SK-N-SH (cell line): ENCODE measurements at regions not wholly inside any gene's neighbourhood (a gene's known extent, or its start where the extent isn't known, plus 50 kb on each side); places are given as distances from the start of the nearest gene placed in this dataset.

ENCODE experiments used
- FOXJ3 ChIP-seq: sonication (generic); formaldehyde crosslinking; IDR thresholded peaks from 2 replicates; pipeline ENCODE4 v1.5.1; 2020; ENCODE audit warnings: mild to moderate bottlenecking, missing genetic modification reagents
- FOXM1 ChIP-seq: IDR thresholded peaks from 2 replicates; pipeline ENCODE4 v1.4.0; 2012; ENCODE audit warnings: low read depth, mild to moderate bottlenecking
- GATA2 ChIP-seq: sonication (generic); formaldehyde crosslinking; IDR thresholded peaks from 2 replicates; pipeline ENCODE4 v1.5.0; 2020; ENCODE audit warnings: mild to moderate bottlenecking, missing genetic modification reagents
- POLR2AphosphoS5 ChIP-seq: IDR thresholded peaks from 2 replicates; pipeline ENCODE4 v1.6.1; 2012; ENCODE audit warnings: low read depth, low read length
- RAD21 ChIP-seq: IDR thresholded peaks from 2 replicates; pipeline ENCODE4 v1.6.1; 2012; ENCODE audit warnings: mild to moderate bottlenecking, low read length
- RFX5 ChIP-seq: IDR thresholded peaks from 2 replicates; pipeline ENCODE4 v1.6.1; 2012; ENCODE audit warnings: mild to moderate bottlenecking, improper control_type of control experiment, low read length
- SMC3 ChIP-seq: IDR thresholded peaks from 2 replicates; pipeline ENCODE4 v1.6.1; 2012; ENCODE audit warnings: low read depth, low read length, improper control_type of control experiment
- TCF12 ChIP-seq: IDR thresholded peaks from 2 replicates; pipeline ENCODE4 v1.4.0; 2012
- TF ChIP-seq, protein P1 (sequence below): IDR thresholded peaks from 2 replicates; pipeline ENCODE4 v1.4.0; 2012; ENCODE audit warnings: low read depth, borderline replicate concordance
- TF ChIP-seq, protein P2 (sequence below): fragments of 200-600 bp; sonication (generic); IDR thresholded peaks from 2 replicates; pipeline ENCODE4 v1.6.1; 2017; ENCODE audit warnings: antibody characterized with exemption, mild to moderate bottlenecking, moderate library complexity
- TF ChIP-seq, protein P3 (sequence below): IDR thresholded peaks from 2 replicates; pipeline ENCODE4 v1.4.0; 2012; ENCODE audit warnings: low read depth
- TF ChIP-seq, protein P4 (sequence below): IDR thresholded peaks from 2 replicates; pipeline ENCODE4 v1.6.1; 2012; ENCODE audit warnings: mild to moderate bottlenecking, low read depth, low read length, moderate library complexity

DNA sequence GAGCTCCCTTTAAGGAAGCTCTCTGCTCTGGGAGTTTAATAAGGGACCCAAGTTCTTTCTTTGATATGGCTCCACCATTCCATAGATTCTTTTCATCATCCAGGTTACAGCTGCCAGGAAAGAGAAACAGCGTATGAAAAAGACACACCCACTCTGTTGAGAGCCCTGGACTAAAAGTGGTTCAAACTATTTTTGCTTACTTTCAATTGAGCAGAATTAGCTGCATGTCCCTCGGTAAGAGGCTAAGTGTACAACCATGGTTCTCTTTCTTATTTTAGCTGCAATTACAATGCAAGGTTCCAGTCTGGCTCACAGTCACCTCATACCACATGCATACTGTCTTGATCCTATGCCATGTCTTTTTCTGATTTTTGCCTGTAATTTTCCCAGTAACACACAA lies 1288.3 kb downstream of the NSUN3 start:
- TF ChIP-seq FOXJ3: no peak
- TF ChIP-seq, protein P1, sequence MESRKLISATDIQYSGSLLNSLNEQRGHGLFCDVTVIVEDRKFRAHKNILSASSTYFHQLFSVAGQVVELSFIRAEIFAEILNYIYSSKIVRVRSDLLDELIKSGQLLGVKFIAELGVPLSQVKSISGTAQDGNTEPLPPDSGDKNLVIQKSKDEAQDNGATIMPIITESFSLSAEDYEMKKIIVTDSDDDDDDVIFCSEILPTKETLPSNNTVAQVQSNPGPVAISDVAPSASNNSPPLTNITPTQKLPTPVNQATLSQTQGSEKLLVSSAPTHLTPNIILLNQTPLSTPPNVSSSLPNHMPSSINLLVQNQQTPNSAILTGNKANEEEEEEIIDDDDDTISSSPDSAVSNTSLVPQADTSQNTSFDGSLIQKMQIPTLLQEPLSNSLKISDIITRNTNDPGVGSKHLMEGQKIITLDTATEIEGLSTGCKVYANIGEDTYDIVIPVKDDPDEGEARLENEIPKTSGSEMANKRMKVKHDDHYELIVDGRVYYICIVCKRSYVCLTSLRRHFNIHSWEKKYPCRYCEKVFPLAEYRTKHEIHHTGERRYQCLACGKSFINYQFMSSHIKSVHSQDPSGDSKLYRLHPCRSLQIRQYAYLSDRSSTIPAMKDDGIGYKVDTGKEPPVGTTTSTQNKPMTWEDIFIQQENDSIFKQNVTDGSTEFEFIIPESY: no peak
- no peak for TF ChIP-seq POLR2AphosphoS5
- TF ChIP-seq, protein P2, sequence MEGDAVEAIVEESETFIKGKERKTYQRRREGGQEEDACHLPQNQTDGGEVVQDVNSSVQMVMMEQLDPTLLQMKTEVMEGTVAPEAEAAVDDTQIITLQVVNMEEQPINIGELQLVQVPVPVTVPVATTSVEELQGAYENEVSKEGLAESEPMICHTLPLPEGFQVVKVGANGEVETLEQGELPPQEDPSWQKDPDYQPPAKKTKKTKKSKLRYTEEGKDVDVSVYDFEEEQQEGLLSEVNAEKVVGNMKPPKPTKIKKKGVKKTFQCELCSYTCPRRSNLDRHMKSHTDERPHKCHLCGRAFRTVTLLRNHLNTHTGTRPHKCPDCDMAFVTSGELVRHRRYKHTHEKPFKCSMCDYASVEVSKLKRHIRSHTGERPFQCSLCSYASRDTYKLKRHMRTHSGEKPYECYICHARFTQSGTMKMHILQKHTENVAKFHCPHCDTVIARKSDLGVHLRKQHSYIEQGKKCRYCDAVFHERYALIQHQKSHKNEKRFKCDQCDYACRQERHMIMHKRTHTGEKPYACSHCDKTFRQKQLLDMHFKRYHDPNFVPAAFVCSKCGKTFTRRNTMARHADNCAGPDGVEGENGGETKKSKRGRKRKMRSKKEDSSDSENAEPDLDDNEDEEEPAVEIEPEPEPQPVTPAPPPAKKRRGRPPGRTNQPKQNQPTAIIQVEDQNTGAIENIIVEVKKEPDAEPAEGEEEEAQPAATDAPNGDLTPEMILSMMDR: no peak
- TF ChIP-seq SMC3: no peak
- TF ChIP-seq TCF12: no peak
- TF ChIP-seq, protein P3, sequence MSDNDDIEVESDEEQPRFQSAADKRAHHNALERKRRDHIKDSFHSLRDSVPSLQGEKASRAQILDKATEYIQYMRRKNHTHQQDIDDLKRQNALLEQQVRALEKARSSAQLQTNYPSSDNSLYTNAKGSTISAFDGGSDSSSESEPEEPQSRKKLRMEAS: no peak
- TF ChIP-seq FOXM1: no peak
- TF ChIP-seq, protein P4, sequence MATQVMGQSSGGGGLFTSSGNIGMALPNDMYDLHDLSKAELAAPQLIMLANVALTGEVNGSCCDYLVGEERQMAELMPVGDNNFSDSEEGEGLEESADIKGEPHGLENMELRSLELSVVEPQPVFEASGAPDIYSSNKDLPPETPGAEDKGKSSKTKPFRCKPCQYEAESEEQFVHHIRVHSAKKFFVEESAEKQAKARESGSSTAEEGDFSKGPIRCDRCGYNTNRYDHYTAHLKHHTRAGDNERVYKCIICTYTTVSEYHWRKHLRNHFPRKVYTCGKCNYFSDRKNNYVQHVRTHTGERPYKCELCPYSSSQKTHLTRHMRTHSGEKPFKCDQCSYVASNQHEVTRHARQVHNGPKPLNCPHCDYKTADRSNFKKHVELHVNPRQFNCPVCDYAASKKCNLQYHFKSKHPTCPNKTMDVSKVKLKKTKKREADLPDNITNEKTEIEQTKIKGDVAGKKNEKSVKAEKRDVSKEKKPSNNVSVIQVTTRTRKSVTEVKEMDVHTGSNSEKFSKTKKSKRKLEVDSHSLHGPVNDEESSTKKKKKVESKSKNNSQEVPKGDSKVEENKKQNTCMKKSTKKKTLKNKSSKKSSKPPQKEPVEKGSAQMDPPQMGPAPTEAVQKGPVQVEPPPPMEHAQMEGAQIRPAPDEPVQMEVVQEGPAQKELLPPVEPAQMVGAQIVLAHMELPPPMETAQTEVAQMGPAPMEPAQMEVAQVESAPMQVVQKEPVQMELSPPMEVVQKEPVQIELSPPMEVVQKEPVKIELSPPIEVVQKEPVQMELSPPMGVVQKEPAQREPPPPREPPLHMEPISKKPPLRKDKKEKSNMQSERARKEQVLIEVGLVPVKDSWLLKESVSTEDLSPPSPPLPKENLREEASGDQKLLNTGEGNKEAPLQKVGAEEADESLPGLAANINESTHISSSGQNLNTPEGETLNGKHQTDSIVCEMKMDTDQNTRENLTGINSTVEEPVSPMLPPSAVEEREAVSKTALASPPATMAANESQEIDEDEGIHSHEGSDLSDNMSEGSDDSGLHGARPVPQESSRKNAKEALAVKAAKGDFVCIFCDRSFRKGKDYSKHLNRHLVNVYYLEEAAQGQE: no peak
- no peak for TF ChIP-seq GATA2 (CRISPR knock-in tag)
- TF ChIP-seq RFX5: no peak
- TF ChIP-seq RAD21: no peak
